ENCODE measurements at regions not wholly inside any gene's neighbourhood (a gene's known extent, or its start where the extent isn't known, plus 50 kb on each side); places are given as distances from the start of the nearest gene placed in this dataset.

GRCh38 chr9:19701991-19702390 is 86.8 kb downstream of the SLC24A2 start:
- DNase-seq (ENCODE audit: low read depth) = no peak
- no peak overlapping the region for H3K4me3 ChIP-seq (ENCODE audit: low read depth, low read length)
- no peak for TF ChIP-seq MYC (IDR thresholded peaks at IDR 0.05; ENCODE audit: low read depth, low read length)
- no peak for TF ChIP-seq POLR2A (IDR thresholded peaks at IDR 0.05; ENCODE audit: extremely low read depth, insufficient read length)
- TF ChIP-seq CTCF (IDR thresholded peaks at IDR 0.05; ENCODE audit: low read depth, low read length) = no peak
- no peak for TF ChIP-seq MAX (IDR thresholded peaks at IDR 0.05; ENCODE audit: low read depth, low read length)

DNA sequence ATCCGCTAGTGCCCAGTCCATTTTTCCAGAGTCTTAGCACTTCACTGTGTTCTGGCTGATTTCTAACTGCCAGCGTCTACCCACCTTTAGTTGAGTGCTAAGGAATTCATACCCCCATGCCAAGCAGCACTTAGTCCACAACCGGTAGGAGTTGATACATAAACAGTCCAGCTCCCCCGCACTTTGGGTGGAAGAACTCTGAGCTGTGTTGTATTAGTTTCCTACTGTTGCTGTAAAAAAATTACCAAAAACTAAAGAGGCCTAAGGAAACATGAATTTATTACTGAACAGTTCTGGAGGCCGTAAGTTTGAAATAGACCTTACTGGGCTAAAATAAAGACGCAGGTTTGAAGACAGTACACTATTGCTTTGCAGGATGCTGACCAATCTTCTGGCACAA is 87.6 kb downstream of the SLC24A2 start:
- no peak for DNase-seq (ENCODE audit: low read depth)
- H3K4me3 ChIP-seq (ENCODE audit: low read depth, low read length) = no peak overlapping the region
- no peak for TF ChIP-seq CTCF (IDR thresholded peaks at IDR 0.05; ENCODE audit: low read depth, low read length)
- TF ChIP-seq MAX (IDR thresholded peaks at IDR 0.05; ENCODE audit: low read depth, low read length) = no peak
- TF ChIP-seq POLR2A (IDR thresholded peaks at IDR 0.05; ENCODE audit: extremely low read depth, insufficient read length) = no peak
- TF ChIP-seq MYC (IDR thresholded peaks at IDR 0.05; ENCODE audit: low read depth, low read length) = no peak

- TF ChIP-seq MYC (IDR thresholded peaks at IDR 0.05; ENCODE audit: low read depth, low read length) (no peak), MAX (IDR thresholded peaks at IDR 0.05; ENCODE audit: low read depth, low read length) (no peak), POLR2A (IDR thresholded peaks at IDR 0.05; ENCODE audit: extremely low read depth, insufficient read length) (no peak), CTCF (IDR thresholded peaks at IDR 0.05; ENCODE audit: low read depth, low read length) (no peak)
- no peak for DNase-seq (ENCODE audit: low read depth)
- H3K4me3 ChIP-seq (ENCODE audit: low read depth, low read length) = no peak overlapping the region
Observed at GRCh38 chr9:19700699-19701098, 88.1 kb downstream of the SLC24A2 start.

DNA sequence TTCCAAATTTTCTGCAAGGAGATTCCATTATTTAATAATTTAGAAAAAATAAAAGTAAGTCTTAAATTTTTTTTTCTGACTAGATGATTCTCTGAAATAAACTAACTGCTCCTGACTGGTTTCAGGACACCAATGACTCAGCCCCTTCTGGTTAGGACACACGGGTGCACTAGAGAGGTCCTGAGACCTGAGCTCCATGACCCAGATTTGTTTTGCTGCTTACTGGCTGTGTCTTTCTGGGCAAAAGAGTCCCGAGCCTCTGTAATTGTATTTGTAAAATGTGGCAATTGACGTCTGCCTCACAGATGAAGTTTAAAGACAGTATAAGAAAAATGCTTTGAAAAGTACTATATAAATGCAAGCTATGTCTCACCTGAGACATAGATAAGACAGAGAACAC is 89.1 kb downstream of the SLC24A2 start:
- H3K4me3 ChIP-seq (ENCODE audit: low read depth, low read length) = no peak overlapping the region
- DNase-seq (ENCODE audit: low read depth) = no peak
- TF ChIP-seq MYC (IDR thresholded peaks at IDR 0.05; ENCODE audit: low read depth, low read length) = no peak
- TF ChIP-seq CTCF (IDR thresholded peaks at IDR 0.05; ENCODE audit: low read depth, low read length) = no peak
- no peak for TF ChIP-seq MAX (IDR thresholded peaks at IDR 0.05; ENCODE audit: low read depth, low read length)
- TF ChIP-seq POLR2A (IDR thresholded peaks at IDR 0.05; ENCODE audit: extremely low read depth, insufficient read length) = no peak

- TF ChIP-seq MAX (IDR thresholded peaks at IDR 0.05; ENCODE audit: low read depth, low read length) (no peak), MYC (IDR thresholded peaks at IDR 0.05; ENCODE audit: low read depth, low read length) (no peak), POLR2A (IDR thresholded peaks at IDR 0.05; ENCODE audit: extremely low read depth, insufficient read length) (no peak), CTCF (IDR thresholded peaks at IDR 0.05; ENCODE audit: low read depth, low read length) (no peak)
- no peak overlapping the region for H3K4me3 ChIP-seq (ENCODE audit: low read depth, low read length)
- DNase-seq (ENCODE audit: low read depth) = no peak
Observed at GRCh38 chr9:19698960-19699359, 89.9 kb downstream of the SLC24A2 start.

DNA sequence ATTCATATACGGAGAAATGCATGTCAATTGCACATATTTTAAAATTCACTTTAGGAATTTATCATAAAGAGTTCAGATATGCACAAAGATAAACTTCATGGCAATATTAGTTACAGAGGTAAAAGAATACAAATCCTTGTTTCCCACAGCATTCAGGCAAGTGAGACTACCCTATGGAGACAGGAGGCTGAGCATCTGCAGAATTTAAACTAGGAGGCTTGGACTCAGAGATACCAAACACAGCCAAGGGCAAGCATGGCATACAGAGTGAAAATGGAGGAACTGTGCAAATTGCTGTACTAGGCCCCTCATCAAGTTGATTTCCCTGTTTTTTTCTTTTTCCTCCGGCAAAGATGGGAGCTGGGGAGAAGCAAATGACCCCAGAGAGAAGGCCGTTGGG is 94.2 kb downstream of the SLC24A2 start:
- no peak for DNase-seq (ENCODE audit: low read depth)
- no peak overlapping the region for H3K4me3 ChIP-seq (ENCODE audit: low read depth, low read length)
- TF ChIP-seq CTCF (IDR thresholded peaks at IDR 0.05; ENCODE audit: low read depth, low read length) = no peak
- no peak for TF ChIP-seq POLR2A (IDR thresholded peaks at IDR 0.05; ENCODE audit: extremely low read depth, insufficient read length)
- no peak for TF ChIP-seq MAX (IDR thresholded peaks at IDR 0.05; ENCODE audit: low read depth, low read length)
